NCI-H1105 treated with DMSO at 0.1 percent for 48 hours (cell line): ENCODE measurements at regions not wholly inside any gene's neighbourhood (a gene's known extent, or its start where the extent isn't known, plus 50 kb on each side); places are given as distances from the start of the nearest gene placed in this dataset.

Experiments
- DNase-seq: peaks from one replicate; lab custom pipeline; 2025; lab: John Stamatoyannopoulos, UW

DNA sequence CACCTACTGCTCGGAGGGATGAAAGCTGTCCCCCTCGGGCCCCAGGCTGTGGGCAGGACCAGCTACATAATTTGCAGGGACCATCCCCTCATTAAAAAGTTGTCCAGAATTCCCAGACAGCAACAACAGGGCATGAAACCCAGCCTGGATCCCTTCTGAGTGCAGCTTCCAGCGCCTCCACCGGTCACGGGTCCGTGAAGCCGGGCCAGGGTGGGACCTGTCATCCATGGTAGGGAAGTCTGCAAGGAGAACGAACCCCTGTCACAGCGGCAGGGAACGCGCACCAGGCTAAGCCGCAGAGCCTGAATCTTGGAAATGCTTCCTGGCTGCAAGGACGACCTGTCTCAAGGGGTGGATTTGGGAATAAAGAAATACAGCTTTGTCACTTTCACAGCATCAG, 214.2 kb downstream of the RBFOX3 start:
- no peak for DNase-seq

DNA sequence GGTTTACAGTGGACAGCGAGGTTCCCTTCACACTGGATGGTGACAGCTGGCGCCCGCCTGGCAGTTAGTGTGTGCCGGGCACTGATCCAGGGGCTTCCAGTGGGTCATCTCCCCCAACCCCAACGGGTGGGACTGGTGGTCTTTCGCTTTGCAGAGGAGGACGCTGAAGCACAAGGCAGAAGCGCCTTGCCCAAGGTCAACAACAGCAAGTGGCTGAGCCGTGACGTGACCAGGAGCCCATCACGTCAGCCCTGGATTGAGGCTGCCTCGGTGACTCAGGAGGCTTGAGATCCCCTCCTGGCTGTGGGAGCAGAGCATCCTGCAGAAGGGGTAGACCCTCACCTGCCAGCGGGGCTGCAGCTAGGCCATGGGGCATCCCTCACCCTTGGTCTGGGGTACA, 215.3 kb downstream of the RBFOX3 start:
- no peak for DNase-seq

DNA sequence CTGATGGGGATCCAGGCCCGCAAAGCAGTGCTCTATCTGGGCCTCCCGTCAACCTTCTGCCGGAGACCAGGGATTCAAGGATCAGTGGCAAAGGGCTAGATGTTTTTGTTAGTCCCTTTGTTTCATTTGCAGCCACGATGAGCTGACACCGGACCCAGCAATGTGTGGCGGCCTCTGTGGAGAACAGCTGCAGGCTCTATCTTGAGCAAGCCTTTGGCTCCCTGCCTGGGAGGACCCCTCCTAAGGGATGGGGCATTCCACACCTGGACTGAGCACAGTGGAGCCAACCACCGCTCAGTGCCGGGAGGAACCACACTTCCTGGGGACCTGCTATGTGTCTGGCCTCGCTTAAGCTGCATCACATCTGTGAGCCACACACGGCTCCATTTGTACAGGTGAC, 215.8 kb downstream of the RBFOX3 start:
- DNase-seq: no peak

DNA sequence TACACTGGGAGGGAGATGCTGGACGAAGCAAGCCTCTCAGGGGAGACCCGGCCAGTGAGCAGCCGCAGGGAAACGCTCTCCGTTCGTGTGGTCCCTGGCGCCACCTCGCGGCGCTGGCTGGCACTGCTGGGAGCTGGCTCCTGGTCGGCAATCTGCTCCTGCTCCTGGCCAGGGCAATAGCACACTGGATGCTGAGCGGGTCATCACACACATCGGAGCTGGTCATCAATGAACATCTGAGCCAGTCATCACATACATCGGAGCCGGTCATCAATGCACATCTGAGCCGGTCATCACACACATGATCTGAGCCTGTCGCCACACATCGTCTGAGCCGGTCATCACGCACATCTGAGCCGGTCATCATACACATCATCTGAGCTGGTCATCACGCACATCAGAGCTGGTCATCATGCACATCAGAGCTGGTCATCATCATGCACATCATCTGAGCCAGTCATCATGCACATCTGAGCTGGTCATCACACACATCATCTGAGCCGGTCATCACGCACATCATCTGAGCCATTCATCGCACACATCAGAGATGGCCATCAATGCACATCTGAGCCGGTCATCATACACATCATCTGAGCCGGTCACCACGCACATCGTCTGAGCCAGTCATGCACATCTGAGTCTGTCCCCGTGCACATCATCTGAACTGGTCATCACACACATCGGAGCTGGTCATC, 217.3 kb downstream of the RBFOX3 start:
- DNase-seq: peak; percentile 57

DNA sequence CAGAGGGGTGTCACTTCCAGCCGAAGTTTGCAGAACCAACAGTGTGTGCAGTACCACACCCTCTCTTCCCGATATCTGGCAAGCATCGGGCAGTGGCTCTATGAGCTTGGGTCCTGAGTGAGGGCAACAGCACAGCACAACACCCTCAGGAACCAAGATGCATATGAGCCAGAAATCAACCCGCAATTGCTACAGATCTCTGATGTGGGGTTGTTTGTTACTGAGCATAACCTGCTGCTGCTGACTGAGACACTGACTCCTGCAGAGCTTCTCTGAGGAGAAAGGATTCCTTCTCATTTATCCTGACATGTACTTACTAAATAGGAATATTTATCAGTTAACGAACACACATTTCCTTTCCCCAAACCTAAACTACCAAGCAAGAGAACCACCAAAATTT, 218.3 kb downstream of the RBFOX3 start:
- DNase-seq: no peak

DNA sequence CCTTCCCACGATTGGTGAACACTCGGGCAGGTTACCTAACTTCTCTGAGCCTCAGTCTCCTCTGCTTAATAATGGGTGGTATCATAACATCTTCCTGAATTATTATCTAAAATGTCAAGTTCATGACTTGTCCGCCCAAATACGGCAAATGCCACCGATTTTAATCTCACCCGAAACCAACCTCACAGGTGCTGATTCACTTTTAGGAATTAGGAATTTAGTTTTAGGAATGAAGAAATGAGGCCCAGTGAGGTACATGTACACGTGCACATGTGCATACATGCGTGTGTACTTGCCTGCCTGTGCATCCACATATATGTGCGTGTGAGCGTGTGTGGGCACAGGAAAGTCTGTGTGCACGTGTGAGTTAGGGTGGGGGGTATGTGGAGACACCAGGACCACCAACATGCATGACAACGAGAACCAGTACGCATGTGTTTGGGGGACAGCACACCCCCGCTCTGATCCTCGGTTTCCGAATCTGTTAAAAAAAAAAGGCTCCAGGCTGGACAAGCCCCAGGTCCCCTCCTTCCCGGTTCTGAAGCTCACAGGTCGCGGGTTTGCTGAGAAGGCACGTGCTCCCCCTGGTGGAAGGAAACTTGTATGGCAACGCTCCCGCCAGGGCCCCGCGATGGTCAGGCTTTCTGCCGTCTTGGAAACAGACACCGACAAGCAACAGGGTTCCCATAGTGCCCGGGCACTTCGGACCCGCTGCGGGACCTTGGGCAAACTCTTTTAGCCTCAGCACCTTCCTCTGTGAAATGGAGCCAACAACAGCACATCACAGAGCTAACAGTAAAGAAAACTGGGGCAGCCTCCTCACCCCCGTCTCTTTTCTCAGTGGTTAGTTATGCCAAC, 219.2 kb downstream of the RBFOX3 start:
- DNase-seq: peak; percentile 63

DNA sequence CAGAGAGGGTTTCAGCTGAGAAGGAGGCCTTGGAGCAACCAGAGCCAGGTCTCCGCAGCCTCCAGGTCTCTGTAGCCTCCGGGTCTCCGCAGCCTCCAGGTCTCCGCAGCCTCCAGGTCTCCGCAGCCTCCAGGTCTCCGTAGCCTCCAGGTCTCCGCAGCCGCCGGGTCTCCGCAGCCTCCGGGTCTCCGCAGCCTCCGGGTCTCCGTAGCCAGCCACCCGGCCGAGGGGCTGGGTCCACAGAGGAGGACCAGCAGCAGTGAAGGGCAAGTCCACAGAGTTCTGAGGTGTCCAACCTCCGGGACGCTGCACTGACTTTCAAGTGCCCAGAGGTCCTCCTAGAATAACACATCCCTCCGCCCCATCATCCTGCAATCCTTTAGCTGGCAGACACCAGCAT, 221.0 kb downstream of the RBFOX3 start:
- no peak for DNase-seq

DNA sequence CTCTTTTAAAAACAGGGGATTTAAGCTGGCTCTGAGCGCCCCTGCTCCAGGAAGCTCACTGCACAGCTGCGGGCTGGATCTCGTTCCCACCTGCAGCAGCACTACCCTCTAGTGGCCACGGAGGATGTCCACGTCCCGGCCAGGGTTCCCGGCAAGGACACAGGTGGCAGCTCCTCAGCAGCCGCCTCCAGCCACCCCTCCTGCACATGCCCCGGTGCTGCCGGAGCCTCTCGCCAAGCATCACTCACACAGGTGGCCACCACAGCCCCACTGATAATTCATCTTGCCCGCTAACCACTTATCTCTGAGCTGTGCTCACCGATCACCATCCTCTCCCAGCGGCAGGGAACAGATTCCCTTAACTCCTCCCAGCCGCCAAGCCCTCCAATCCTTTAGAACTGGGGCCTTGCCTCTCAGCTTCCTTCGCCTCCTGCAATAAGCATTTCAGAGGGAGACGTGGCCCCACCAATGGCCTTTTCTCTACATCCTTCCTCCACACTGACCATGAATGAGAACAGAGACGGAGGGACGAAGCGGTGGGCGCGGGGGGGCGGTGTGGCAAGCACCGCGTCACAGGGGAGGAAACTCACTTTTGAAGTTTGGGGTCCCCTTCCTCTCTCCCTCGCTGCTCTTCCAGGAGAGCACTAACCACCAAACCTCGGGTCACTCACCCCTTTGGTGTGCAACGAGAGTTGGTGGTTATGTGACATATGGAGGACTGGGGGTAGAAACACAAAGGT, 222.1 kb downstream of the RBFOX3 start:
- peak; percentile 39 for DNase-seq

DNA sequence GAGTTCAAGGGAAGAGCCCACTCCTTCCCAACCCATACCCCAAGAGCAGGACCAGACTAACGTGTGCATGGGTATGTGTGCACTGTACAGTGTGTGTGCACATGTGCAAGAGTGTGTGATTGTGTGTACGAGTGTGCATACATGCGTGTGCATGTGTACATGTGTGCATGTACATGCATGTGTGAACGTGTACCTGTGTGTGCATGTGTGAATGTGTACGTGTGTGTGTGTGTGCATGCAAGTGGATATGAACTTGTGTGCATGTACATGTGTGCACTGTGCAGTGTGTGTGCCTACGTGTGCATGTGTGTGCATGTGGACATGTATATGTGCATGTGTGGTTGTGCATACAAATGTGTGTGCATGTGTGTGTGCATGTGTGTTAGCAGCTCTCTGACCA, 223.1 kb downstream of the RBFOX3 start:
- no peak for DNase-seq

DNA sequence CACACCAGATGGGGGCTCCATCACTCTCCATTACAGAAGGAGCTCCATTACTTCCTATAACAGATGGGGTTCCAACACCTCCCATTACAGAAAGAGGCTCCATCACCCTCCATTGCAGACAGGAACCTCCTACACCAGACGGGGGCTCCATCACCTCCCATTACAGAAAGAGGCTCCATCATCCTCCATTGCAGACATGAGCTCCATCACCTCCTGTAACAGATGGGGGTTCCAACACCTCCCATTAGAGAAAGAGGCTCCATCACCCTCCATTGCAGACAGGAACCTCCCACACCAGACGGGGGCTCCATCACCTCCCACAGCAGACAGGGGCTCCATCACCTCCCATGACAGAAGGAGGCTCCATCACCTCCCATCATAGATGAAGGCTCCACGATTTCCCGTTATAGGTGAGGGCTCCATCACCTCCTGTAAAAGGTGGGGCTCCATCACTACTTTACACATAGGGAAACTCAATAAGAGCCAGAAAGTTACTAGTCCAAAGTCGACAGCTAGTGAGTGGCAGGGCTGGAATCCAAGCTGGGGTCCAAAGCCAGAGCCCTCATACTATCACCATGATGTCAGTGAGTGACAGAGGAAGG, 224.8 kb downstream of the RBFOX3 start:
- no peak for DNase-seq

DNA sequence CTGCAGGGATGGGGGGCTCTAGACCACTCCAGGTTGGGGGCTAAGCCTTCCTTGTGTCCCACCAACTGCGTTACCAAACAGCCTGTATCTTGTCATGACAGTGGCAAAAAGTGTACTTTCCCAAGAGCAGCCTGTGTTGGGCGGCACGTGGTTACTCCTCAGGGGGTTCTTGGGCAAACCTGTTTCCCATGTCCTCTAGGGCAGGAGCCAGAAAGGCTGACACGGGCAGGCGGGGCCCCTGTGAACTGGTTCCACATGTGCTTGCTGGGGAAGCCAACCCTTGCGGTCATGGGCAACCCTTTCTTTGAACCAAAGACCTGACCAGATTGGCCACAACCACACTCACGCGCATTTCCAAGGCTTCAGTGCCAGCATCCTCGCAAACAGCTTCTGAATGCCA, 228.5 kb downstream of the RBFOX3 start:
- DNase-seq: no peak

DNA sequence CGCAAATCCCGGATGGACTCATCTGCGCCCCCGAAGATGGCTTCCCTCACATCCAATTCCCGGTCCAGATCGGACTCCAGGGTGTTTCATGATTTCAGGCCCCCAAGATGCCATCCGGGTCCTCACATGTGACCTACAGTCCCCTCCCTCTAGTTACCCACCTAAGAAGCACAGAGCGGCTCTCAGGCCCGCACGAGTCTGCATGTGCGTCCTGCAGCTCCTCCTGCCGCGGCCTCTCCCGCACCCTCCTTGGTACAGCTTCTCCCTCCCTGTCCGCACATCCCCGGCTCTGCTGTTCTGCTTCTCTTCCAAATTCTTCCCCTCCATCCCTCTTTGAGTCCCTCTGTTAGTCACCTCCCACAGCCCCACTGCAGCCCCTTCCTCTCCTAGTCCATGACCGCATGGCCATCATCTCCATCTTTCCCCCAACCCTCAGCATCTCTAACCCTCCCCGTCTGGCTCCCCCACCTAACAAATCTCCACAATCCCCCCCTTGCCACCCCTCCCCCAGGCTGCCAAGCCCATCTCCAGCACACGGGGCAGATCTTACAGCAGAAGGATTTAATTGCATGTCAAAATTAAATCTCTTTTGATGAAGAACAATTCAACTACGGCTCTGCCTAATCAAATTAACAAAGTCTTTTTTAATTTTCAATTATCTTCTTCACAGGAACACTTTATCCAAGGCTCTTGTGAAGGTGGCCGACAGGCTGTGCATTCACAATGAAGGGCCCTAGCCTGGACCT, 231.0 kb downstream of the RBFOX3 start:
- no peak for DNase-seq

DNA sequence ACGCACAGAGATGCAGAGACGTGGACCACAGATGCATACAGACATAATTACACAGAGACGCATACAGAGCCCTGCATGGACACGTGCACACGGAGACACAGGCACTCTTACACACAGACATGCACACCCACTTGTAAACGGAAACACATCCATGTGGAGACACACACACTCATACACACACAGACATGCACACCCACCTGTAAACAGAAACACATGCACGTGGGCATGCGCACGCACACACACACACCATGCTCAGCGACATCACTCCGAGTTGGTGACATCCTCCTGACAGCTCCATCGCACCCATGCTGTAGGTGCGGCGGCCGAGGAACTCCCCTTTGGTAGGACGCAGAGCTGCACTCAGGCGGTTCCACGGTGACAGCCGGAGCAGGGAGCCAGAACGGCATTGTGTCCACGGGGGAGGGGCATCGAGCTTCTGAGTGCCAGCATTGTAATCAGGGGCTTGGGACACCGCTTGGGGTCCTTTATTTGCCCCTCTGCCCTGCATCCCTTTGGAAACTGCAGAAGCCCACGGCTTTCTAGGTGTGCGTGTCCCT, 233.5 kb downstream of the RBFOX3 start:
- DNase-seq: no peak

DNA sequence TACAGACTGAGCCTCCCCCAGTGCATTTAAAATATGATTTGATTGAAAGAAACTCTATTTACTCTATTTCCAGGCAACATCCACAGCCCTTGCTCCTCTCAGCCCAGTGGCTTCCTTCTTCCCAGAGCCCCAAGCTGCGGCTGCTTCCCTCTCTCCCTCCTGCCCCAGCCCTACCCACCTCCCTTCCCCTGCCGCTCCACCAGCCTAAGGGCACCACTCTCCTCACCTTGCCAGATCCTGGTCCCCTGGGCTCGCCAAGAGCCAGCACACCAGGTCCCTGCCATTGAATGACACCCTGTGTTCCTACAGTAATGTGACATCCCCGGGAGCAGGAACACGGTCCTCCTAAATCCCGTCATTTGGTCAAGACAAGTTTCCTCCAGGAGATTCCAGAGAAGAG, 236.0 kb downstream of the RBFOX3 start:
- DNase-seq: no peak

DNA sequence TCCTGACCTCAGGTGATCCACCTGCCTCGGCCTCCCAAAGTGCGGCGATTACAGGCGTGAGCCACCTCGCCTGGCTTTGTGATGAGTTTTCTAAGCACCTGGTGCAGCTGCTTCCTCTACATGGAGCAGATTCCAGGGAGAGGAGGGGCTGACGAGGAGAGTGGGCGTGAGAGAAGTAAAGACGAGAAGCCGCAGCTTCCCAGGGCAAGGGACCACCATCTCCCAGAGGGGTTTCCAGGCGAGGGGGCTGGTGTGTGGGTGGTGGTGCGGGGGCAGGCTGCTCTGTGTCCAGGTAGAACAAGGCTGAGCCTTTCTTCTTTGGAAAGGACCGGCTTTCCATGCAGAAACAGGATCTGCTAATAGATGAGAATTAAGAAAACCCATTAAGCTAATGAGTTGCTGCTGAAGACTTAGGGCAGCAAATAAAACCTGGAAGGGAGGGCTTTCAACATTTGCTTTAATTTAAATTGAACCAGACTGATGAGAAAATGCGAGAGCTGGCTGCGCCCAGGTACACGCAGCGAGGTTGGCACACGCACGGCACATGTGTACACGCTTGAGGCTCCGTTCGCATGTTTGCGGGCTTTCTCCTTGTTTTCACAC, 236.7 kb downstream of the RBFOX3 start:
- no peak for DNase-seq

DNA sequence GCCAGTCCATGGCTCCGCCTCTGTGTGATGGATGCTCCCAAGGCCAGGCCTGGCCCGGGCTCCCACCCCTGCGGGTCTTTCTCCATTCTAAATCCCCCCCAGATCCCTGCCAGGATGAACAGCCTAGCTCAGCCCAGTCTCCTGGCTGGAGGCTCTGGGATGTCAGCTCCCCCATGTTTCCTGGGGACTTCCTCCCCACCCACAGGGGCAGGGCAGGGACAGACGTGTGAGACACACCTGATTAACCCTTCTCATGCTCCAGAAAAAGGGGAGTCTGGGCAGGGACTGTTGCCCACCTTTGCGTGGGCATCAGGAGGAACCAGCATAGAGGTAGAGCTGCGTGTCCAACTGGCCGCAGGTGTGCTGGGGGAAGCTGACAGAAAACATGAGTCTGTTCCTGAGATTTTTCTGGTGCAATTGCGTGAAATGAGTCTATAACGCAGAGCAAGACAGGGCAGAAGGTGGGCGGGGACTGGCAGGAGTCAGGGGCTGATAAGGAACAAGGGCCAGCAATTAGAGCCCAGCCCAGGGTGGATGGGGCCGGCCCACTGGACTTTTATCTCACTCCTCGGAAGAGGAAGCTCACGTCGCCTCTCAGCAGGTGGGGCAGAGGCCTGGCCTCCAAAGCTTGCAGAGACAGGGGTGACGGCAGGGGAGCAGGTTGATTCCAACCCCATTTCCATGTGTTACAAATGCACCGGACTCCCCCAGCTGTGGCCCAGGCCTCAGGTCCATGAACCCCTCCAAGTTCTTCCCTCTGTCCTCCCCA, 238.2 kb downstream of the RBFOX3 start:
- no peak for DNase-seq

DNA sequence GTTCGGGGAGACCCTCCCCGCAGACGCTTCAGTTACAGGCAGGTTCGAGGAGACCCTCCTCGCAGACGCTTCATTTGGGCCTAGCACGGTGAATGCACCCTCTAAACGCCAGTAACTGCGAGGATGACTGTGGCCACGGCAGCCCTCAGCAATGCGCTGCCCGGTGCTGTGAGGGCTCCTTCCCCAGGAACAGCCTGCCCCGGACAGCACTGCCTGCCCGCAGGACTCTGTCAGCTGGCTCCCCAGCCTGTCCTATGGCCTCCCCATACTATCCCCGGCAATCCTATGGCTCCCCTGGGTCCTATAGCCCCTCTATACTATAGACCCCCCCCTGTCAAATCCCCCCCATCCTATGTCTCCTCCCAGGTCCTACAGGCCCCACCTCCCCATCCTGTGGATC, 238.9 kb downstream of the RBFOX3 start:
- no peak for DNase-seq

DNA sequence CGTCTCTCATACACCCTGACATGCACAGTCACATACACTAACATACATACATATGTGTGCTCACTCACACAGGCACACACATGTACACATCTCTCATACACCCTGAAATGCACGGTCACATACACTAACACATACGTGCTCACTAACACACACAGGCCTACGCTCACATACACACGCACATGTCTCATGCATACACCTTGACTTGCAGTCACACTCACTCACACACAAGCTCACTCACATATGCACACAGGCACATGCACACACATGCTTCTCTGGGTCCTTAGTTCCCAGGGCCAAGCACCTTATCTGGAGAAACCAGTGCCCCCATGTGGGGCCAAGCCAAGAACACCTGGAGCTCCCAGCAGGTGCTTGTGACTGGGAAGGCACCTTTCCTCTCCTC, 240.3 kb downstream of the RBFOX3 start:
- no peak for DNase-seq

DNA sequence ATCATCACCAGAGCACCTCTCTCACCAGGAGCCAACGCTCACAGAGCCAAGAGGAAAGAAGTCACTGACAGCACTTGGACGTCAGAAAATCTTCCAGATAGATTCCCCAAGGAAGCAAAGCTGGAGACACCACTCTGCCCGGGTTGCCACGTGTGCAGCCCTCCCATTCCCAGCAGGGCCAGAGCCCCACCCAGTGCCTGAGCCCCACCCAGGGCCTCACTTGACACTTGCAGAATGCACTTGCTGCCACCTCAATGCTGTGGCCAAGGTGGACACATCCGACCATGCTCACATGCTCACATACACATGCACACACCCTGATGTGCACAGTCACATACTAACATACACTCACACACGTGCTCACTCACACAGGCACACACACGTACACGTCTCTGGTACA, 240.7 kb downstream of the RBFOX3 start:
- no peak for DNase-seq

DNA sequence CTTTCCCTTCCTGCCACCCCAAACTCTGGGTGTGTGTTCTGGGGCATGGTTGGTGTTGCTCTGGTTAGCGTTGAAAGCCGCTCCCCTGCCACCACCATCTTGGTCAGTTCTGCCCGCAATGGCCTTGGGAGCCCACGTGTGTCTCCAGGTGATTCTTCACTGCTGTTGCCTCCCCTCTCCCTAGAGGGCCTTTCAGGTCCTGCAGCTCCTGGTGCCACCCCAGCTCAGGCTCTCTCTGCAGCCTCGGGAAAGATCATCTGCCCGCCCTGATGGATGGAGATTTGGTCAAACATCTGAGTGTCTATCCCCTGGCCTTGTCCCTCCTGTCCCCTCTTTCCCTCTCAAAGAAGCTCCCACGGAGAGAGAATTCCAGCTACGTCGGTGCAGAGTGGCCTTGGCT, 241.3 kb downstream of the RBFOX3 start:
- DNase-seq: no peak
